ENCODE measurements at regions not wholly inside any gene's neighbourhood (a gene's known extent, or its start where the extent isn't known, plus 50 kb on each side); places are given as distances from the start of the nearest gene placed in this dataset.

DNA sequence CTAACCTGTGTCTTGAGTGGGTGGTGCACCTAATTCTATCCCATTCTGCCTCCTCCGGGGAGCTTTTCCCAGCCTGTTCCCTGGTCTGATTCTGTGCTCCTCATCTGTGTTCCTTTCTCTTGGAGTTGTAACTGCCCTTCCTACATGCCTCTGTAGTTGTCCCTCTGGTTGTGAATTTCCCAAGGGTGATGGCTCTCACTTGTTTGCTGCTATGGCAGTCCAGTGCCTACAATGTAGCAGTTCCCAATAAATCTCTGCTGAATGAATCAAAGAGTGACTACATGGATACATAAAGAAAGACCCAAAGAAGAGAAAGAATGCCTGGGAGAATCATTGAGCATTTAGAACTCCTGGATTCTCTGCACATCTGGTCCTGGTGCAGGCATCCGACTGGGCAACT lies 141.6 kb downstream of the HS3ST1 start:
- no peak for DNase-seq
- intact Hi-C loops (cut with micrococcal nuclease) = no loop called here
- H2BK20ac ChIP-seq (ENCODE audit: low read depth, low read length) = no peak overlapping the region
- H3K4me3 ChIP-seq (ENCODE audit: insufficient read depth, low read depth, low read length) = no peak overlapping the region
- ChIA-PET CTCF (no interaction called here), POLR2A (ENCODE audit: unreplicated experiment) (no interaction called here)
- H2BK15ac ChIP-seq (ENCODE audit: low read depth, low read length) = no peak overlapping the region
- no peaks in the 10 kb centered on the region for H3K27me3 ChIP-seq (ENCODE audit: control insufficient read depth, insufficient read depth, low read length)
- no peak overlapping the region for H3K27ac ChIP-seq (ENCODE audit: insufficient read depth, low read length)
- no peaks in the 10 kb centered on the region for H3K9me1 ChIP-seq (ENCODE audit: insufficient read depth, low read length)
- H4K8ac ChIP-seq (ENCODE audit: low read depth in 2 of 2, low read length in 2 of 2) = no peak overlapping the region
- dilution Hi-C loops (cut with HindIII; ENCODE audit: low sequenced_read_pairs, unreplicated experiment) = no loop called here
- no peak overlapping the region for H2BK5ac ChIP-seq (ENCODE audit: low read depth, low read length, poor library complexity, severe bottlenecking)
- no peak overlapping the region for H4K91ac ChIP-seq (ENCODE audit: insufficient read depth, low read depth, low read length)
- H4K5ac ChIP-seq (ENCODE audit: low read depth, low read length) = no peak overlapping the region
- no peak overlapping the region for H3K4ac ChIP-seq (ENCODE audit: low read depth, low read length)
- H3K4me1 ChIP-seq (ENCODE audit: control insufficient read depth, insufficient read depth, low read length) = no peaks in the 10 kb centered on the region
- no peak overlapping the region for H3K9ac ChIP-seq (ENCODE audit: low read depth, low read length)
- no peak overlapping the region for H3K18ac ChIP-seq (ENCODE audit: low read depth, low read length)
- BruUV-seq (replicated peaks) = no TSS peak
- H2AK9ac ChIP-seq (replicated peaks; ENCODE audit: low read depth, low read length, poor library complexity) = no peak overlapping the region
- H3K4me2 ChIP-seq (ENCODE audit: low read depth, low read length) = no peak overlapping the region
- no peak overlapping the region for H2BK120ac ChIP-seq (ENCODE audit: low read depth, low read length)
- no peak overlapping the region for H2AFZ ChIP-seq (replicated peaks; ENCODE audit: low read length, poor library complexity)
- no peaks in the 10 kb centered on the region for H3K36me3 ChIP-seq (ENCODE audit: control insufficient read depth, insufficient read depth, low read length)
- H3K23ac ChIP-seq (ENCODE audit: low read depth, low read length) = no peak overlapping the region
- no peak for ATAC-seq (ENCODE audit: low read depth)
- in situ Hi-C loops (cut with MboI; ENCODE audit: low sequenced_read_pairs) = no loop called here
- no peak overlapping the region for H2AK5ac ChIP-seq (ENCODE audit: low read depth, low read length)
- no peaks in the 10 kb centered on the region for H3K79me1 ChIP-seq (ENCODE audit: low read depth in 1 of 2, low read length in 2 of 2)
- no CpG with 5 or more reads among the region's 2 CpGs for WGBS, 2 experiments (ENCODE audit: extremely low coverage in 2 of 2, insufficient read length in 1 of 2)
- peaks cover 4% of the 10 kb centered on the region for H3K9me3 ChIP-seq (ENCODE audit: control insufficient read depth, insufficient read depth, low read length)
- no peak overlapping the region for H3K14ac ChIP-seq (replicated peaks; ENCODE audit: low read depth, low read length)
- H4K20me1 ChIP-seq (ENCODE audit: insufficient read depth, low read length) = no peaks in the 10 kb centered on the region
- H3K56ac ChIP-seq (ENCODE audit: extremely low read depth, insufficient read depth, low read length) = no peak overlapping the region
- TF ChIP-seq, protein P1, sequence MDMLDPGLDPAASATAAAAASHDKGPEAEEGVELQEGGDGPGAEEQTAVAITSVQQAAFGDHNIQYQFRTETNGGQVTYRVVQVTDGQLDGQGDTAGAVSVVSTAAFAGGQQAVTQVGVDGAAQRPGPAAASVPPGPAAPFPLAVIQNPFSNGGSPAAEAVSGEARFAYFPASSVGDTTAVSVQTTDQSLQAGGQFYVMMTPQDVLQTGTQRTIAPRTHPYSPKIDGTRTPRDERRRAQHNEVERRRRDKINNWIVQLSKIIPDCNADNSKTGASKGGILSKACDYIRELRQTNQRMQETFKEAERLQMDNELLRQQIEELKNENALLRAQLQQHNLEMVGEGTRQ (IDR thresholded peaks at IDR 0.05; ENCODE audit: low read depth, low read length) = no peak
- TF ChIP-seq FOS (IDR thresholded peaks at IDR 0.05; ENCODE audit: low read depth, low read length) (no peak), CHD1 (IDR thresholded peaks at IDR 0.05; ENCODE audit: low read depth, low read length) (no peak), CEBPB (IDR thresholded peaks at IDR 0.05; ENCODE audit: low read depth, low read length) (no peak), MXI1 (IDR thresholded peaks at IDR 0.05; ENCODE audit: borderline replicate concordance, low read depth, low read length) (no peak)
- TF ChIP-seq, protein P2, sequence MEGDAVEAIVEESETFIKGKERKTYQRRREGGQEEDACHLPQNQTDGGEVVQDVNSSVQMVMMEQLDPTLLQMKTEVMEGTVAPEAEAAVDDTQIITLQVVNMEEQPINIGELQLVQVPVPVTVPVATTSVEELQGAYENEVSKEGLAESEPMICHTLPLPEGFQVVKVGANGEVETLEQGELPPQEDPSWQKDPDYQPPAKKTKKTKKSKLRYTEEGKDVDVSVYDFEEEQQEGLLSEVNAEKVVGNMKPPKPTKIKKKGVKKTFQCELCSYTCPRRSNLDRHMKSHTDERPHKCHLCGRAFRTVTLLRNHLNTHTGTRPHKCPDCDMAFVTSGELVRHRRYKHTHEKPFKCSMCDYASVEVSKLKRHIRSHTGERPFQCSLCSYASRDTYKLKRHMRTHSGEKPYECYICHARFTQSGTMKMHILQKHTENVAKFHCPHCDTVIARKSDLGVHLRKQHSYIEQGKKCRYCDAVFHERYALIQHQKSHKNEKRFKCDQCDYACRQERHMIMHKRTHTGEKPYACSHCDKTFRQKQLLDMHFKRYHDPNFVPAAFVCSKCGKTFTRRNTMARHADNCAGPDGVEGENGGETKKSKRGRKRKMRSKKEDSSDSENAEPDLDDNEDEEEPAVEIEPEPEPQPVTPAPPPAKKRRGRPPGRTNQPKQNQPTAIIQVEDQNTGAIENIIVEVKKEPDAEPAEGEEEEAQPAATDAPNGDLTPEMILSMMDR (conservative IDR thresholded peaks at IDR 0.05; ENCODE audit: low read depth, low read length) = no peak
- TF ChIP-seq, protein P3, sequence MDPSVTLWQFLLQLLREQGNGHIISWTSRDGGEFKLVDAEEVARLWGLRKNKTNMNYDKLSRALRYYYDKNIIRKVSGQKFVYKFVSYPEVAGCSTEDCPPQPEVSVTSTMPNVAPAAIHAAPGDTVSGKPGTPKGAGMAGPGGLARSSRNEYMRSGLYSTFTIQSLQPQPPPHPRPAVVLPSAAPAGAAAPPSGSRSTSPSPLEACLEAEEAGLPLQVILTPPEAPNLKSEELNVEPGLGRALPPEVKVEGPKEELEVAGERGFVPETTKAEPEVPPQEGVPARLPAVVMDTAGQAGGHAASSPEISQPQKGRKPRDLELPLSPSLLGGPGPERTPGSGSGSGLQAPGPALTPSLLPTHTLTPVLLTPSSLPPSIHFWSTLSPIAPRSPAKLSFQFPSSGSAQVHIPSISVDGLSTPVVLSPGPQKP (IDR thresholded peaks at IDR 0.05; ENCODE audit: borderline replicate concordance, low read depth, low read length) = no peak

Data from IMR-90 (cell line).